ENCODE measurements at regions not wholly inside any gene's neighbourhood (a gene's known extent, or its start where the extent isn't known, plus 50 kb on each side); places are given as distances from the start of the nearest gene placed in this dataset.

GRCh38 chr21:25391777-25392176, 215.5 kb downstream of the MRPL39 start:
- Histone ChIP-seq H3K4me3 (no peak overlapping the region), H3K9ac (ENCODE audit: insufficient read length) (no peak overlapping the region), H3K36me3 (ENCODE audit: insufficient read depth, low read length) (no peaks in the 10 kb centered on the region), H3K27ac (no peak overlapping the region), H3K9me3 (ENCODE audit: low read depth, low read length) (no peaks in the 10 kb centered on the region)
- TF ChIP-seq POLR2AphosphoS5 (IDR thresholded peaks at IDR 0.05; ENCODE audit: borderline replicate concordance, low read depth, low read length) (no peak), FOXP2 (optimal IDR thresholded peaks at IDR 0.05; ENCODE audit: control extremely low read depth, extremely low read length, insufficient read depth) (no peak), EZH2 (IDR thresholded peaks at IDR 0.05) (no peak)
- no peak for DNase-seq (ENCODE audit: low read depth, low spot score)

- Histone ChIP-seq H3K4me3 (no peak overlapping the region), H3K27ac (no peak overlapping the region), H3K9ac (ENCODE audit: insufficient read length) (no peak overlapping the region), H3K36me3 (ENCODE audit: insufficient read depth, low read length) (no peaks in the 10 kb centered on the region), H3K9me3 (ENCODE audit: low read depth, low read length) (no peaks in the 10 kb centered on the region)
- no peak for DNase-seq (ENCODE audit: low read depth, low spot score)
- no peak for TF ChIP-seq EZH2 (IDR thresholded peaks at IDR 0.05)
- no peak for TF ChIP-seq FOXP2 (optimal IDR thresholded peaks at IDR 0.05; ENCODE audit: control extremely low read depth, extremely low read length, insufficient read depth)
- TF ChIP-seq POLR2AphosphoS5 (IDR thresholded peaks at IDR 0.05; ENCODE audit: borderline replicate concordance, low read depth, low read length) = no peak
Observed at GRCh38 chr21:25390701-25391100, 216.6 kb downstream of the MRPL39 start.

GRCh38 chr21:25387665-25388064, 219.6 kb downstream of the MRPL39 start:
- H3K9ac ChIP-seq (ENCODE audit: insufficient read length) = no peak overlapping the region
- DNase-seq (ENCODE audit: low read depth, low spot score) = no peak
- H3K27ac ChIP-seq = no peak overlapping the region
- no peaks in the 10 kb centered on the region for H3K36me3 ChIP-seq (ENCODE audit: insufficient read depth, low read length)
- H3K9me3 ChIP-seq (ENCODE audit: low read depth, low read length) = no peaks in the 10 kb centered on the region
- no peak overlapping the region for H3K4me3 ChIP-seq
- TF ChIP-seq POLR2AphosphoS5 (IDR thresholded peaks at IDR 0.05; ENCODE audit: borderline replicate concordance, low read depth, low read length) = no peak
- TF ChIP-seq FOXP2 (optimal IDR thresholded peaks at IDR 0.05; ENCODE audit: control extremely low read depth, extremely low read length, insufficient read depth) = no peak

GRCh38 chr21:25385911-25386474, 221.3 kb downstream of the MRPL39 start:
- Histone ChIP-seq H3K9ac (ENCODE audit: insufficient read length) (no peak overlapping the region), H3K36me3 (ENCODE audit: insufficient read depth, low read length) (no peaks in the 10 kb centered on the region), H3K4me3 (no peak overlapping the region), H3K9me3 (ENCODE audit: low read depth, low read length) (no peaks in the 10 kb centered on the region), H3K27ac (no peak overlapping the region)
- TF ChIP-seq EZH2 (IDR thresholded peaks at IDR 0.05) (no peak), FOXP2 (optimal IDR thresholded peaks at IDR 0.05; ENCODE audit: control extremely low read depth, extremely low read length, insufficient read depth) (no peak), POLR2AphosphoS5 (IDR thresholded peaks at IDR 0.05; ENCODE audit: borderline replicate concordance, low read depth, low read length) (no peak)
- peak; percentile 10 for DNase-seq (ENCODE audit: low read depth, low spot score)

GRCh38 chr21:25385341-25385740, 221.9 kb downstream of the MRPL39 start:
- Histone ChIP-seq H3K4me3 (no peak overlapping the region), H3K27ac (no peak overlapping the region), H3K36me3 (ENCODE audit: insufficient read depth, low read length) (no peaks in the 10 kb centered on the region), H3K9ac (ENCODE audit: insufficient read length) (no peak overlapping the region), H3K9me3 (ENCODE audit: low read depth, low read length) (no peaks in the 10 kb centered on the region)
- no peak for TF ChIP-seq FOXP2 (optimal IDR thresholded peaks at IDR 0.05; ENCODE audit: control extremely low read depth, extremely low read length, insufficient read depth)
- TF ChIP-seq EZH2 (IDR thresholded peaks at IDR 0.05) = no peak
- no peak for TF ChIP-seq POLR2AphosphoS5 (IDR thresholded peaks at IDR 0.05; ENCODE audit: borderline replicate concordance, low read depth, low read length)
- no peak for DNase-seq (ENCODE audit: low read depth, low spot score)

GRCh38 chr21:25384782-25385181, 222.5 kb downstream of the MRPL39 start:
- Histone ChIP-seq H3K27ac (no peak overlapping the region), H3K36me3 (ENCODE audit: insufficient read depth, low read length) (no peaks in the 10 kb centered on the region), H3K4me3 (no peak overlapping the region), H3K9me3 (ENCODE audit: low read depth, low read length) (no peaks in the 10 kb centered on the region), H3K9ac (ENCODE audit: insufficient read length) (no peak overlapping the region)
- TF ChIP-seq POLR2AphosphoS5 (IDR thresholded peaks at IDR 0.05; ENCODE audit: borderline replicate concordance, low read depth, low read length) = no peak
- DNase-seq (ENCODE audit: low read depth, low spot score) = no peak

GRCh38 chr21:25383545-25383944, 223.7 kb downstream of the MRPL39 start:
- TF ChIP-seq FOXP2 (optimal IDR thresholded peaks at IDR 0.05; ENCODE audit: control extremely low read depth, extremely low read length, insufficient read depth) = no peak
- no peak for TF ChIP-seq EZH2 (IDR thresholded peaks at IDR 0.05)
- TF ChIP-seq POLR2AphosphoS5 (IDR thresholded peaks at IDR 0.05; ENCODE audit: borderline replicate concordance, low read depth, low read length) = no peak
- no peaks in the 10 kb centered on the region for H3K36me3 ChIP-seq (ENCODE audit: insufficient read depth, low read length)
- no peak overlapping the region for H3K27ac ChIP-seq
- no peaks in the 10 kb centered on the region for H3K9me3 ChIP-seq (ENCODE audit: low read depth, low read length)
- DNase-seq (ENCODE audit: low read depth, low spot score) = no peak
- H3K9ac ChIP-seq (ENCODE audit: insufficient read length) = no peak overlapping the region
- no peak overlapping the region for H3K4me3 ChIP-seq

GRCh38 chr21:25381936-25382452, 225.3 kb downstream of the MRPL39 start:
- Histone ChIP-seq H3K9me3 (ENCODE audit: low read depth, low read length) (no peaks in the 10 kb centered on the region), H3K4me3 (no peak overlapping the region), H3K36me3 (ENCODE audit: insufficient read depth, low read length) (no peaks in the 10 kb centered on the region), H3K9ac (ENCODE audit: insufficient read length) (no peak overlapping the region), H3K27ac (no peak overlapping the region)
- TF ChIP-seq EZH2 (IDR thresholded peaks at IDR 0.05) (no peak), POLR2AphosphoS5 (IDR thresholded peaks at IDR 0.05; ENCODE audit: borderline replicate concordance, low read depth, low read length) (no peak), FOXP2 (optimal IDR thresholded peaks at IDR 0.05; ENCODE audit: control extremely low read depth, extremely low read length, insufficient read depth) (no peak)
- no peak for DNase-seq (ENCODE audit: low read depth, low spot score)

- no peak overlapping the region for H3K9ac ChIP-seq (ENCODE audit: insufficient read length)
- no peaks in the 10 kb centered on the region for H3K9me3 ChIP-seq (ENCODE audit: low read depth, low read length)
- no peak overlapping the region for H3K4me3 ChIP-seq
- H3K36me3 ChIP-seq (ENCODE audit: insufficient read depth, low read length) = no peaks in the 10 kb centered on the region
- H3K27ac ChIP-seq = no peak overlapping the region
- no peak for DNase-seq (ENCODE audit: low read depth, low spot score)
- TF ChIP-seq POLR2AphosphoS5 (IDR thresholded peaks at IDR 0.05; ENCODE audit: borderline replicate concordance, low read depth, low read length) (no peak), FOXP2 (optimal IDR thresholded peaks at IDR 0.05; ENCODE audit: control extremely low read depth, extremely low read length, insufficient read depth) (no peak), EZH2 (IDR thresholded peaks at IDR 0.05) (no peak)
Observed at GRCh38 chr21:25375675-25376074, 231.6 kb downstream of the MRPL39 start.

All from SK-N-MC (cell line).